Karpas-422 (cell line): ENCODE measurements at regions not wholly inside any gene's neighbourhood (a gene's known extent, or its start where the extent isn't known, plus 50 kb on each side); places are given as distances from the start of the nearest gene placed in this dataset.

Experiments
- DNase-seq: peaks from one replicate; pipeline ENCODE4 v3.0.0-alpha.2; 2015
- H2AFZ ChIP-seq: fragments of 200-600 bp; sonication (generic); 2 replicates; pipeline ENCODE4 v1.6.1; 2014; ENCODE audit warnings: antibody characterized with exemption, low read length, mixed read lengths
- H3K27ac ChIP-seq: fragments of 200-600 bp; sonication (generic); 2 replicates; pipeline ENCODE4 v1.5.1; 2014; ENCODE audit warnings: mild to moderate bottlenecking, low read length, moderate library complexity
- H3K27me3 ChIP-seq: fragments of 200-600 bp; sonication (generic); 2 replicates; pipeline ENCODE4 v1.6.1; 2014; ENCODE audit warnings: low read length, mixed read lengths
- H3K36me3 ChIP-seq: fragments of 200-600 bp; sonication (generic); 2 replicates; pipeline ENCODE4 v1.6.1; 2014; ENCODE audit warnings: low read length, mixed read lengths; ENCODE audit not compliant: insufficient read depth
- H3K4me1 ChIP-seq: fragments of 200-600 bp; sonication (generic); 2 replicates; pipeline ENCODE4 v1.6.1; 2014; ENCODE audit warnings: mild to moderate bottlenecking, low read length, mixed read lengths
- H3K4me2 ChIP-seq: fragments of 200-600 bp; sonication (generic); 2 replicates; pipeline ENCODE4 v1.6.1; 2014; ENCODE audit warnings: low read length, low read depth, mild to moderate bottlenecking; ENCODE audit not compliant: poor library complexity, severe bottlenecking
- H3K4me3 ChIP-seq: fragments of 200-600 bp; sonication (generic); 2 replicates; pipeline ENCODE4 v1.5.1; 2014; ENCODE audit warnings: mild to moderate bottlenecking, antibody characterized with exemption, low read length, mixed read lengths
- H3K79me2 ChIP-seq: fragments of 200-600 bp; sonication (generic); 2 replicates; pipeline ENCODE4 v1.6.1; 2014; ENCODE audit warnings: mild to moderate bottlenecking, low read length, mixed read lengths
- H3K9ac ChIP-seq: fragments of 200-600 bp; sonication (generic); 2 replicates; pipeline ENCODE4 v1.6.0; 2014; ENCODE audit warnings: low read length
- H3K9me2 ChIP-seq: fragments of 200-600 bp; sonication (generic), shearing (Covaris generic); replicated peaks from 2 replicates; pipeline ENCODE4 v1.6.0; 2014; ENCODE audit warnings: mild to moderate bottlenecking, low read length, moderate library complexity; ENCODE audit not compliant: insufficient read depth
- H3K9me3 ChIP-seq: fragments of 300-700, 200-600 bp; sonication (generic); 2 replicates; pipeline ENCODE4 v1.6.1; 2014; ENCODE audit warnings: low read length, mixed read lengths
- H4K20me1 ChIP-seq: fragments of 200-600 bp; sonication (generic); 2 replicates; pipeline ENCODE4 v1.6.1; 2014; ENCODE audit warnings: mild to moderate bottlenecking, antibody characterized with exemption, low read length, low read depth; ENCODE audit not compliant: insufficient read depth

DNA sequence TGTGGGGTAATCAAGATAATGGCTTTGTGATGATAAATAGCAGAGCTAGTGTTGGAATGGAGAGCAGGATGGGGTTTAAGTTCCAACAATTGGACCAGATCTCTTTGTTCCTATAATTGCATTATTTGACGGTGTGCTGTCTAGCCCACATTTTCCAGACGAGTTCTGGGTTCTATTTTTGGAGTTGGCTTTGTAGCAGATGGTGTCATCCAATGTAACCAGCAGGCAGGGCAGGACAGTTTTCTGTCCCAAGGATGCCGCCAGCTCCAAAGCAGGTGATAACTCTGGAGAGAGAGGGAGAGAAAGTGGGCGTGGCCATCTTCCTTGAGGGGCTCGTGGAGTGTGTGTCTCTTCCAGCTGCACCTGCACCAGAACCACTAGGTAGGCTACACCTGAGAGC, 251.3 kb downstream of the KIF4B start:
- Histone ChIP-seq H3K9me2 (no peaks in the 10 kb centered on the region), H3K9me3 (no peaks in the 10 kb centered on the region), H3K4me2 (no peak overlapping the region), H3K9ac (no peak overlapping the region), H3K79me2 (no peaks in the 10 kb centered on the region), H3K4me3 (no peak overlapping the region), H3K36me3 (no peaks in the 10 kb centered on the region), H2AFZ (no peak overlapping the region), H3K4me1 (no peaks in the 10 kb centered on the region), H3K27ac (no peak overlapping the region), H4K20me1 (no peaks in the 10 kb centered on the region), H3K27me3 (no peaks in the 10 kb centered on the region)
- DNase-seq = no peak

DNA sequence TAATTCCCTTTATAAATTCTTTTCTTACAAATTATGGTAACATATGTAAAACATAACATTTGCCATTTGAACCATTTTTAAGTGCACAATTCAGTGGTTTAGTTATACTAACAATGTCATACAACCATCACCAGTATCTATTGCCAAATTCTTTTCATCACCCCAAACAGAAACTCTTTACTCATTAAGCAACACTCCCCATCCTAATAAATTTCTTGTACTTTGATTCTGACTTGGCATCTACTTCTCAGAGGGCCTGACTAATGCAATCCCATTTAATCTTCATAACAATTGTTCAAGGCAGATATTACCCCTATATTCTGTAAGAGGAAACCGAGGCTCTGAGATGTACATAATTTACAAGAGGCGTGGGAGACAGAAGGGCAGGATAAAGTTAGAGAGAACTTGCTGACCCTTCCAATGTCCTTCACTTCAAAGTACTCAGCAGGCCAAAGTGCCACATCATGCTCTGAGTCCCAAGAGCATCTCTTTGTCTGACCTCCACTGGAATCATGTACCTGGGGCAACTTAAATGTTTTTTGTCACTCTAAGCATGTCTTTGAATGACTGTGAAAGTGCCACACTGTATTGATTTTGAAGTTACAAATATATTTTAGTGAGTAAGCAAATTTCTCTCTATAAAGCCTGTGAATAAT, 255.3 kb downstream of the KIF4B start:
- Histone ChIP-seq H3K4me3 (no peak overlapping the region), H3K9me3 (no peaks in the 10 kb centered on the region), H3K79me2 (no peaks in the 10 kb centered on the region), H2AFZ (no peak overlapping the region), H3K9ac (no peak overlapping the region), H3K4me1 (no peaks in the 10 kb centered on the region), H3K9me2 (no peaks in the 10 kb centered on the region), H3K27me3 (no peaks in the 10 kb centered on the region), H3K4me2 (no peak overlapping the region), H4K20me1 (no peaks in the 10 kb centered on the region), H3K36me3 (no peaks in the 10 kb centered on the region), H3K27ac (no peak overlapping the region)
- DNase-seq = no peak

DNA sequence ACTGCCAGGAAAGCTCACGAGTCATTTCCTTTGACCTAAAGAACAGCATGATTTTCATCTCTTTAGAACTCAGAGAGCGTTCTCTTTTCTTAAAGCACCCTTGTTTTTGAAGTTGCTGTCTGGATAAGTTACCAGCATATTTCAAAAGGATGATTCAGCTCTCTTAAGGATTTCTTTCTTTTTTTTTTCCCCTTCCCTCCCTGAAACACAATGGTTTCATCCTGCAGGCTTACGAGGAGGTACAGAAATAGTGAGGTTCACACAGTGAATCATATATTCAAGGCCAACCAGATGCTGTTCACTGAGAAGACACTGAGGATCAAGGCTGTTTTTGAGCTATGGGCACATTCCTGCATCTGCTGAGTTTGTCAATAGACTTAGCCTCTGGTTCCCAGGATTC, 257.2 kb downstream of the KIF4B start:
- Histone ChIP-seq H3K27me3 (no peaks in the 10 kb centered on the region), H3K4me3 (no peak overlapping the region), H3K4me2 (no peak overlapping the region), H3K9me3 (no peaks in the 10 kb centered on the region), H2AFZ (no peak overlapping the region), H3K9ac (no peak overlapping the region), H3K9me2 (no peaks in the 10 kb centered on the region), H3K4me1 (no peaks in the 10 kb centered on the region), H3K36me3 (no peaks in the 10 kb centered on the region), H3K27ac (no peak overlapping the region), H4K20me1 (no peaks in the 10 kb centered on the region), H3K79me2 (no peaks in the 10 kb centered on the region)
- no peak for DNase-seq

DNA sequence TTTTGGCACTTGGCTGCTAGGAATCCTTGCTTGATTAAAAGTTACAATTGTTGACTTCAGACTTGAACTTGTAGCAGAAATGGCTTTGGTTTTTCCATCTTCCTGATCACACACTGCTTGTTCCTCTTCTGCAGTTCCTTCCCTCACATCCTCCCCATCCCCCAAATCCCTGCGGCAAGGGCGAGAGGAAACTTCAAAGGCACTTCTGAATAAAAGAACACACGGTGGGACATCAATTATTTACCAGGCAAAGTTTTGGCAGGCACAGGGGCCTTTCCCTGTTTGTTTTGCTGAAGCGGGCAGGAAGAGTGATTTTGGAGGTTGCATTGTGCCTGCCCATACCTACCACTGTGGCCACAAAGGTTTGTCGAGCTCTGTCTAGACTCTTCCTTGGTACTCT, 260.9 kb downstream of the KIF4B start:
- DNase-seq = no peak
- H3K9ac ChIP-seq = no peak overlapping the region
- no peaks in the 10 kb centered on the region for H3K79me2 ChIP-seq
- H3K4me3 ChIP-seq = no peak overlapping the region
- no peak overlapping the region for H3K27ac ChIP-seq
- no peaks in the 10 kb centered on the region for H3K36me3 ChIP-seq
- H3K4me2 ChIP-seq = no peak overlapping the region
- H2AFZ ChIP-seq = no peak overlapping the region
- H3K4me1 ChIP-seq = no peaks in the 10 kb centered on the region
- H3K27me3 ChIP-seq = no peaks in the 10 kb centered on the region
- H4K20me1 ChIP-seq = no peaks in the 10 kb centered on the region
- H3K9me2 ChIP-seq = no peaks in the 10 kb centered on the region
- no peaks in the 10 kb centered on the region for H3K9me3 ChIP-seq

DNA sequence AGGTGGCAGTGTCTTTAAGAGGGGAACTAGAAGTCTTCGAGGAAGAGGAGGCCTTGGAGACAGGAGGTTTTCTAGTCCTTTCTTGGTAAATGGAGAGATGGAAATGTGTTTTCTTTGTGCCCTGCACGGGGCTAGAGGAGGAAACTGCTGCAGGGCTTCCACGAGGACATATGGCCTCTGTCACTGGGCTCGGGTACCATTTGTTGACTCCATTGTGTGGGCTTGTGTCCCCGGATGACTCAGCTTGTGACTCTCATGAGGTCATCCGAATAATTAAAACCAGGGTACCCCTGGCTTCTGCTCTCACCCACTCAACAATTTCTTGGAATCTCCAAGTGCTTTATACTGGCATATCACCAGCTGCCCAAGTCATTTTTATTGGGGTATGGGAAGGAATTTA, 261.7 kb downstream of the KIF4B start:
- Histone ChIP-seq H3K4me2 (no peak overlapping the region), H3K4me1 (no peaks in the 10 kb centered on the region), H3K36me3 (no peaks in the 10 kb centered on the region), H3K9ac (no peak overlapping the region), H3K9me2 (no peaks in the 10 kb centered on the region), H3K9me3 (no peaks in the 10 kb centered on the region), H3K79me2 (no peaks in the 10 kb centered on the region), H3K27me3 (no peaks in the 10 kb centered on the region), H2AFZ (no peak overlapping the region), H4K20me1 (no peaks in the 10 kb centered on the region), H3K27ac (no peak overlapping the region), H3K4me3 (no peak overlapping the region)
- DNase-seq = no peak

DNA sequence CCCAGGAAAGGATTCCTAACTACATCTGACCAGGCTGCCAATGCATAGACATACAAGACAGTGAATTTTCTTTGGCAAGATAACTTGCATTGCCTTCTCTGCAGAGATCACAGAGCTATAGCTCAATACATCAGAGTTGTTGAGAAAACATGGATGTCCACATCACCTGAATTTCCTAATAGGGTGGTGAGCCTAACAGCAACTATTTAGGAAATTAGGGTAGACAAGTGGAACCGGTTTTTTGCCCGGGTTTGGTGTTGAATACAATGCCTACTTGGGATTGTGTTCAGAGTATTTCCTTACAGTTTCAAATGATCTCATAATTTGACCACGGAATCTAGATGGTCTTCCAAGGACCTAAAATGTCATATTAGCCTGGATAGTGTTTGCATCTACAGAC, 262.7 kb downstream of the KIF4B start:
- H3K79me2 ChIP-seq = no peaks in the 10 kb centered on the region
- no peak overlapping the region for H3K9ac ChIP-seq
- no peaks in the 10 kb centered on the region for H3K36me3 ChIP-seq
- no peaks in the 10 kb centered on the region for H4K20me1 ChIP-seq
- DNase-seq = no peak
- H3K9me2 ChIP-seq = no peaks in the 10 kb centered on the region
- H3K27ac ChIP-seq = no peak overlapping the region
- H3K27me3 ChIP-seq = no peaks in the 10 kb centered on the region
- H3K4me3 ChIP-seq = no peak overlapping the region
- no peaks in the 10 kb centered on the region for H3K9me3 ChIP-seq
- no peak overlapping the region for H3K4me2 ChIP-seq
- H2AFZ ChIP-seq = no peak overlapping the region
- H3K4me1 ChIP-seq = no peaks in the 10 kb centered on the region

DNA sequence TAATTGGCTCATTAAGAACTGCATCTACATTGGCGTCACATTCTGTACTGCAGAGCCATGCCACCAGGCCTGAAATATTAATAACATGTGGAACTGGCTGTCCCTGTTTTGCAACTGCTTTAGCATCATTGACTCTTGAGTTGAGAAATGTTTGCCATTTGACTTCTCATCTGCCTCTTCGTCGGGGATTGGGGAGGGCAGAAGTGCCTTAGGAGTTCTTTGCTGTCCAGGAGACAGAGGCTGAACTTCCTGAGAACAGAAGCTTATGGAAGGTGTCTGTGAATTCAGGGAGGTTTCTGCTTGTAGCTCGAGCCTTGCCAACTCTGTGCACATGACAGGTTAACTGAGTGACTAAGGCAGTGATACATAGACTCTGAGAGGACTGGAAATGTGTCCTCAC, 265.0 kb downstream of the KIF4B start:
- Histone ChIP-seq H3K27me3 (no peaks in the 10 kb centered on the region), H4K20me1 (no peaks in the 10 kb centered on the region), H3K4me3 (no peak overlapping the region), H3K9me2 (no peaks in the 10 kb centered on the region), H3K4me2 (no peak overlapping the region), H3K4me1 (no peaks in the 10 kb centered on the region), H3K79me2 (no peaks in the 10 kb centered on the region), H2AFZ (no peak overlapping the region), H3K9me3 (no peaks in the 10 kb centered on the region), H3K9ac (no peak overlapping the region), H3K36me3 (no peaks in the 10 kb centered on the region), H3K27ac (no peak overlapping the region)
- no peak for DNase-seq

DNA sequence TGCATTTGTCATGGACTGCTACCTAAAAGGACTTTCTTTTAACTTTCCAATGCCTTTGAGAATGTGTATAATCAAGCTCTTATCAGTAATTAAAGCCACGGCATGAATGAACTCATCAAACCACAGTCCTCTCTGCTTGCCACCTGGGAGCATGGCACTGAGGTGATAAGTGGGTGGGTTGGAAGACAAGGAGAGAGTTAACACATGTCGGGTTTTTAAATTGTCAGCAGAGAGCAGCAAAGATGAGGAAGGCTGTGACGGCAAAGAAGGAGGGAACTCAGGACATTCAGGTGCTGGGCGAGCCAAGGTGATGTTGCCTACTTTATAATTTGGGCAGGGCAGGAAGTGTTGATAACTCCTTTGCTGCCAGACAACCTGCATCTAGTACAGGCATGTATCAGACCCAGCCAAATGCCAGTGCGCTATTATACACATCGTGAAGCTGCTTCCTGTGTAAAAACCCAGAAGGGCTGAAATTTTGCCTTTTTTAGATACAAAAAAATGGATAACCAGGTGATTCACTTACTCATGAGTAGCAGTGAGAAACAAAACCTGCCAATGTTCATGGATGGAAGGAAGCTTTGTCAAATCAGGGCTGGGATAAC, 269.1 kb downstream of the KIF4B start:
- Histone ChIP-seq H2AFZ (no peak overlapping the region), H3K27me3 (no peaks in the 10 kb centered on the region), H3K27ac (no peak overlapping the region), H4K20me1 (no peaks in the 10 kb centered on the region), H3K4me1 (no peaks in the 10 kb centered on the region), H3K36me3 (no peaks in the 10 kb centered on the region), H3K9me2 (no peaks in the 10 kb centered on the region), H3K79me2 (no peaks in the 10 kb centered on the region), H3K9me3 (no peaks in the 10 kb centered on the region), H3K4me2 (no peak overlapping the region), H3K4me3 (no peak overlapping the region), H3K9ac (no peak overlapping the region)
- no peak for DNase-seq
